ENCODE measurements at regions not wholly inside any gene's neighbourhood (a gene's known extent, or its start where the extent isn't known, plus 50 kb on each side); places are given as distances from the start of the nearest gene placed in this dataset.

- no peaks in the 10 kb centered on the region for H3K36me3 Mint-ChIP-seq
- Histone ChIP-seq H3K36me3 (ENCODE audit: control insufficient read depth in 2 of 2, extremely low read depth in 1 of 2, insufficient read depth in 1 of 2, low read length in 1 of 2) (no peaks in the 10 kb centered on the region), H3K4me1 (ENCODE audit: control insufficient read depth in 1 of 2, extremely low read depth in 1 of 2, insufficient read depth in 2 of 2, low read length in 2 of 2) (peaks cover 19 to 22% of the 10 kb centered on the region in 2 experiments), H3K9me3 (no peaks in the 10 kb centered on the region), H3K27ac (ENCODE audit: low read length) (no peak overlapping the region), H3K27me3 (replicated peaks in 1 of 2; ENCODE audit: control insufficient read depth in 2 of 2, extremely low read depth in 1 of 2, insufficient read depth in 2 of 2, low read length in 1 of 2) (no peaks in the 10 kb centered on the region), H3K4me3 (ENCODE audit: control insufficient read depth in 1 of 2, extremely low read depth in 1 of 2, low read length in 1 of 2) (no peak overlapping the region)
- 71% methylated on average over 1 of the region's 3 CpGs for WGBS (ENCODE audit: insufficient coverage)
- no peak overlapping the region for H3K27ac Mint-ChIP-seq
- peaks cover 28 to 31% (median 28%) of the 10 kb centered on the region in 3 donors for H3K4me1 Mint-ChIP-seq
- H3K9me3 Mint-ChIP-seq = peaks cover 9 to 30% (median 17%) of the 10 kb centered on the region in 3 donors
- no peak for ATAC-seq (replicated peaks in 1 of 4)
- ChIA-PET POLR2A (no interaction called here), CTCF (no interaction called here)
- no peak overlapping the region for H3K4me3 Mint-ChIP-seq
- no peak for DNase-seq
- H3K27me3 Mint-ChIP-seq = no peaks in the 10 kb centered on the region
These were observed 120.8 kb upstream of the PLXNC1 start for GRCh38 chr12:94027561-94027960.

GRCh38 chr12:94031763-94032162, 116.6 kb upstream of the PLXNC1 start:
- POLR2A ChIA-PET = no interaction called here
- H3K9me3 ChIP-seq = no peaks in the 10 kb centered on the region
- DNase-seq = no peak

GRCh38 chr12:94032368-94032767, 116.0 kb upstream of the PLXNC1 start:
- Histone ChIP-seq H3K9me3 (no peaks in the 10 kb centered on the region), H3K27ac (ENCODE audit: low read length) (peak overlapping the region; percentile 40), H3K36me3 (ENCODE audit: control insufficient read depth in 2 of 2, extremely low read depth in 1 of 2, insufficient read depth in 1 of 2, low read length in 1 of 2) (no peaks in the 10 kb centered on the region), H3K4me3 (ENCODE audit: control insufficient read depth in 1 of 2, extremely low read depth in 1 of 2, low read length in 1 of 2) (no peak overlapping the region), H3K27me3 (replicated peaks in 1 of 2; ENCODE audit: control insufficient read depth in 2 of 2, extremely low read depth in 1 of 2, insufficient read depth in 2 of 2, low read length in 1 of 2) (no peaks in the 10 kb centered on the region), H3K4me1 (ENCODE audit: control insufficient read depth in 1 of 2, extremely low read depth in 1 of 2, insufficient read depth in 2 of 2, low read length in 2 of 2) (peaks cover 30 to 34% of the 10 kb centered on the region in 2 experiments)
- Mint-ChIP-seq H3K27ac (peak overlapping the region; percentile 92 to 95), H3K27me3 (peaks cover 0 to 8% of the 10 kb centered on the region in 2 donors), H3K9me3 (peaks cover 6 to 16% (median 10%) of the 10 kb centered on the region in 3 donors), H3K4me3 (peak overlapping the region in 1 of 3 donors; percentile 77), H3K4me1 (peaks cover 46 to 52% (median 48%) of the 10 kb centered on the region in 3 donors), H3K36me3 (peaks cover 4% of the 10 kb centered on the region)
- ATAC-seq (replicated peaks in 1 of 4) (no peak), DNase-seq (no peak)
- CTCF ChIA-PET = interaction anchor here (0.5 to 1.4 kb wide), 5 partner anchors 69 to 530 kb away, joined by 3 to 7 read pairs (median 5); no protein-coding TSS in a partner anchor
- POLR2A ChIA-PET = interaction anchor here in 1 of 2 donors (0.7 kb wide), 1 partner anchor 13 kb away, joined by 4 read pairs; no protein-coding TSS in a partner anchor
- WGBS (ENCODE audit: insufficient coverage) = no CpG with 5 or more reads among the region's 2 CpGs

More at GRCh38 chr12:94031763-94032162, 116.6 kb upstream of the PLXNC1 start:
- Mint-ChIP-seq H3K27ac (peak overlapping the region; percentile 57 to 92), H3K4me3 (peak overlapping the region in 2 of 3 donors; percentile 0 to 66), H3K9me3 (peaks cover 6 to 19% (median 10%) of the 10 kb centered on the region in 3 donors), H3K36me3 (peaks cover 4% of the 10 kb centered on the region), H3K27me3 (peaks cover 0 to 8% of the 10 kb centered on the region in 2 donors), H3K4me1 (peaks cover 46 to 52% (median 48%) of the 10 kb centered on the region in 3 donors)
- Histone ChIP-seq H3K4me3 (ENCODE audit: control insufficient read depth in 1 of 2, extremely low read depth in 1 of 2, low read length in 1 of 2) (no peak overlapping the region), H3K27ac (ENCODE audit: low read length) (no peak overlapping the region), H3K36me3 (ENCODE audit: control insufficient read depth in 2 of 2, extremely low read depth in 1 of 2, insufficient read depth in 1 of 2, low read length in 1 of 2) (no peaks in the 10 kb centered on the region), H3K27me3 (replicated peaks in 1 of 2; ENCODE audit: control insufficient read depth in 2 of 2, extremely low read depth in 1 of 2, insufficient read depth in 2 of 2, low read length in 1 of 2) (no peaks in the 10 kb centered on the region), H3K4me1 (ENCODE audit: control insufficient read depth in 1 of 2, extremely low read depth in 1 of 2, insufficient read depth in 2 of 2, low read length in 2 of 2) (peaks cover 30 to 34% of the 10 kb centered on the region in 2 experiments)
- CTCF ChIA-PET = interaction anchor here (0.5 to 0.6 kb wide), 5 partner anchors 269 to 529 kb away, joined by 3 to 7 read pairs (median 3); no protein-coding TSS in a partner anchor
- ATAC-seq (replicated peaks in 1 of 4) = no peak
- no CpG with 5 or more reads among the region's 2 CpGs for WGBS (ENCODE audit: insufficient coverage)

GRCh38 chr12:94033101-94033500, 115.3 kb upstream of the PLXNC1 start:
- Mint-ChIP-seq H3K27me3 (peaks cover 0 to 8% of the 10 kb centered on the region in 2 donors), H3K27ac (peak overlapping the region; percentile 92 to 95), H3K9me3 (peaks cover 6 to 11% (median 8%) of the 10 kb centered on the region in 3 donors), H3K36me3 (peaks cover 4% of the 10 kb centered on the region), H3K4me1 (peaks cover 46 to 52% (median 48%) of the 10 kb centered on the region in 3 donors), H3K4me3 (peak overlapping the region; percentile 31 to 77 (median 54))
- ChIA-PET POLR2A (interaction anchor here in 1 of 2 donors (0.6 kb wide), 1 partner anchor 460 kb away, joined by 4 read pairs; no protein-coding TSS in a partner anchor), CTCF (interaction anchor here (0.5 to 1.4 kb wide), 3 partner anchors 68 to 1501 kb away, joined by 4 to 5 read pairs (median 5); no protein-coding TSS in a partner anchor)
- H3K9me3 ChIP-seq = no peaks in the 10 kb centered on the region
- peak in 8 of 35 experiments; percentile 2 to 53 (median 14) for DNase-seq
- H3K4me1 ChIP-seq (ENCODE audit: control insufficient read depth in 1 of 2, extremely low read depth in 1 of 2, insufficient read depth in 2 of 2, low read length in 2 of 2) = peaks cover 30 to 34% of the 10 kb centered on the region in 2 experiments
- peak; percentile 89 to 100 (median 96) for ATAC-seq (replicated peaks in 1 of 4)
- H3K27ac ChIP-seq (ENCODE audit: low read length) = peak overlapping the region; percentile 42
- H3K4me3 ChIP-seq (ENCODE audit: control insufficient read depth in 1 of 2, extremely low read depth in 1 of 2, low read length in 1 of 2) = no peak overlapping the region
- no peaks in the 10 kb centered on the region for H3K27me3 ChIP-seq (replicated peaks in 1 of 2; ENCODE audit: control insufficient read depth in 2 of 2, extremely low read depth in 1 of 2, insufficient read depth in 2 of 2, low read length in 1 of 2)
- WGBS (ENCODE audit: insufficient coverage) = 0% methylated on average over 3 of the region's 5 CpGs
- no peaks in the 10 kb centered on the region for H3K36me3 ChIP-seq (ENCODE audit: control insufficient read depth in 2 of 2, extremely low read depth in 1 of 2, insufficient read depth in 1 of 2, low read length in 1 of 2)

- Mint-ChIP-seq H3K27ac (peak overlapping the region in 1 of 2 donors; percentile 92), H3K4me1 (peaks cover 46 to 52% (median 48%) of the 10 kb centered on the region in 3 donors), H3K9me3 (peaks cover 5 to 9% (median 6%) of the 10 kb centered on the region in 3 donors), H3K4me3 (peak overlapping the region in 1 of 3 donors; percentile 77), H3K36me3 (peaks cover 4% of the 10 kb centered on the region), H3K27me3 (peaks cover 0 to 8% of the 10 kb centered on the region in 2 donors)
- no peaks in the 10 kb centered on the region for H3K9me3 ChIP-seq
- DNase-seq (no peak), ATAC-seq (replicated peaks in 1 of 4) (no peak)
- H3K27me3 ChIP-seq (replicated peaks in 1 of 2; ENCODE audit: control insufficient read depth in 2 of 2, extremely low read depth in 1 of 2, insufficient read depth in 2 of 2, low read length in 1 of 2) = no peaks in the 10 kb centered on the region
- peak overlapping the region; percentile 42 for H3K27ac ChIP-seq (ENCODE audit: low read length)
- H3K4me3 ChIP-seq (ENCODE audit: control insufficient read depth in 1 of 2, extremely low read depth in 1 of 2, low read length in 1 of 2) = no peak overlapping the region
- ChIA-PET POLR2A (no interaction called here), CTCF (interaction anchor here (1.3 to 1.4 kb wide), 2 partner anchors 67 to 531 kb away, joined by 5 read pairs; no protein-coding TSS in a partner anchor)
- H3K36me3 ChIP-seq (ENCODE audit: control insufficient read depth in 2 of 2, extremely low read depth in 1 of 2, insufficient read depth in 1 of 2, low read length in 1 of 2) = no peaks in the 10 kb centered on the region
- H3K4me1 ChIP-seq (ENCODE audit: control insufficient read depth in 1 of 2, extremely low read depth in 1 of 2, insufficient read depth in 2 of 2, low read length in 2 of 2) = peaks cover 30 to 34% of the 10 kb centered on the region in 2 experiments
These were observed 114.6 kb upstream of the PLXNC1 start for GRCh38 chr12:94033784-94034183.

- ChIA-PET POLR2A (no interaction called here), CTCF (no interaction called here)
- Histone ChIP-seq H3K27ac (ENCODE audit: low read length) (no peak overlapping the region), H3K4me1 (ENCODE audit: control insufficient read depth in 1 of 2, extremely low read depth in 1 of 2, insufficient read depth in 2 of 2, low read length in 2 of 2) (peaks cover 11 to 13% of the 10 kb centered on the region in 2 experiments), H3K9me3 (no peaks in the 10 kb centered on the region), H3K27me3 (replicated peaks in 1 of 2; ENCODE audit: control insufficient read depth in 2 of 2, extremely low read depth in 1 of 2, insufficient read depth in 2 of 2, low read length in 1 of 2) (no peaks in the 10 kb centered on the region), H3K36me3 (ENCODE audit: control insufficient read depth in 2 of 2, extremely low read depth in 1 of 2, insufficient read depth in 1 of 2, low read length in 1 of 2) (no peaks in the 10 kb centered on the region), H3K4me3 (ENCODE audit: control insufficient read depth in 1 of 2, extremely low read depth in 1 of 2, low read length in 1 of 2) (no peak overlapping the region)
- Mint-ChIP-seq H3K9me3 (peaks cover 6 to 16% (median 8%) of the 10 kb centered on the region in 3 donors), H3K36me3 (peaks cover 4% of the 10 kb centered on the region), H3K4me3 (no peak overlapping the region), H3K27me3 (peaks cover 0 to 8% of the 10 kb centered on the region in 2 donors), H3K27ac (no peak overlapping the region), H3K4me1 (peaks cover 20 to 22% (median 21%) of the 10 kb centered on the region in 3 donors)
- DNase-seq (no peak), ATAC-seq (replicated peaks in 1 of 4) (no peak)
- no CpG with 5 or more reads among the region's 4 CpGs for WGBS (ENCODE audit: insufficient coverage)
These were observed 110.9 kb upstream of the PLXNC1 start for GRCh38 chr12:94037444-94037843.
